Activated CD4-positive, alpha-beta T cell treated with anti-CD3 and anti-CD28 coated beads for 4 hours (primary cell): ENCODE measurements at regions not wholly inside any gene's neighbourhood (a gene's known extent, or its start where the extent isn't known, plus 50 kb on each side); places are given as distances from the start of the nearest gene placed in this dataset.

Experiments
- DNase-seq, 2 donors: peaks; one replicate each; pipeline ENCODE4 v3.0.0-alpha.2; 2020

GRCh38 chr13:106159295-106160195 lies 375.9 kb downstream of the EFNB2 start:
- no peak for DNase-seq

GRCh38 chr13:106156468-106156867 lies 379.0 kb downstream of the EFNB2 start:
- no peak for DNase-seq

GRCh38 chr13:106155411-106155810 lies 380.1 kb downstream of the EFNB2 start:
- DNase-seq = no peak

GRCh38 chr13:106153876-106154275 lies 381.6 kb downstream of the EFNB2 start:
- DNase-seq = no peak

GRCh38 chr13:106153041-106153440 lies 382.4 kb downstream of the EFNB2 start:
- DNase-seq = no peak

GRCh38 chr13:106152047-106152446 lies 383.4 kb downstream of the EFNB2 start:
- no peak for DNase-seq

- DNase-seq = no peak
Observed at GRCh38 chr13:106151056-106151699, 384.3 kb downstream of the EFNB2 start.

- no peak for DNase-seq
Observed at GRCh38 chr13:106145997-106146864, 389.2 kb downstream of the EFNB2 start.

GRCh38 chr13:106145070-106145469 lies 390.4 kb downstream of the EFNB2 start:
- DNase-seq = no peak

GRCh38 chr13:106143930-106144709 lies 391.3 kb downstream of the EFNB2 start:
- DNase-seq = no peak

GRCh38 chr13:106143392-106143791 lies 392.1 kb downstream of the EFNB2 start:
- DNase-seq = no peak

- DNase-seq = no peak
Observed at GRCh38 chr13:106140476-106140875, 395.0 kb downstream of the EFNB2 start.

GRCh38 chr13:106139942-106140341 lies 395.5 kb downstream of the EFNB2 start:
- no peak for DNase-seq

- DNase-seq = no peak
Observed at GRCh38 chr13:106139377-106139776, 396.1 kb downstream of the EFNB2 start.

- DNase-seq = no peak
Observed at GRCh38 chr13:106138620-106139019, 396.8 kb downstream of the EFNB2 start.

- no peak for DNase-seq
Observed at GRCh38 chr13:106133025-106133424, 402.4 kb downstream of the EFNB2 start.

- no peak for DNase-seq
Observed at GRCh38 chr13:106132216-106132615, 403.2 kb downstream of the EFNB2 start.

- DNase-seq = no peak
Observed at GRCh38 chr13:106129993-106130392, 405.5 kb downstream of the EFNB2 start.

- DNase-seq = no peak
Observed at GRCh38 chr13:106129273-106129672, 406.2 kb downstream of the EFNB2 start.

GRCh38 chr13:106122234-106122633 lies 413.2 kb downstream of the EFNB2 start:
- DNase-seq = no peak

GRCh38 chr13:106121173-106121754 lies 414.2 kb downstream of the EFNB2 start:
- no peak for DNase-seq

GRCh38 chr13:106118996-106119395 lies 416.5 kb downstream of the EFNB2 start:
- no peak for DNase-seq
